Activated T-cell treated with anti-CD3 and anti-CD28 coated beads, Interleukin-2, amount 50 U/mL, for 1 hour (primary cell): ENCODE measurements at regions not wholly inside any gene's neighbourhood (a gene's known extent, or its start where the extent isn't known, plus 50 kb on each side); places are given as distances from the start of the nearest gene placed in this dataset.

Experiments
- DNase-seq: peaks from one replicate; pipeline ENCODE4 v3.0.0-alpha.2; 2020

DNA sequence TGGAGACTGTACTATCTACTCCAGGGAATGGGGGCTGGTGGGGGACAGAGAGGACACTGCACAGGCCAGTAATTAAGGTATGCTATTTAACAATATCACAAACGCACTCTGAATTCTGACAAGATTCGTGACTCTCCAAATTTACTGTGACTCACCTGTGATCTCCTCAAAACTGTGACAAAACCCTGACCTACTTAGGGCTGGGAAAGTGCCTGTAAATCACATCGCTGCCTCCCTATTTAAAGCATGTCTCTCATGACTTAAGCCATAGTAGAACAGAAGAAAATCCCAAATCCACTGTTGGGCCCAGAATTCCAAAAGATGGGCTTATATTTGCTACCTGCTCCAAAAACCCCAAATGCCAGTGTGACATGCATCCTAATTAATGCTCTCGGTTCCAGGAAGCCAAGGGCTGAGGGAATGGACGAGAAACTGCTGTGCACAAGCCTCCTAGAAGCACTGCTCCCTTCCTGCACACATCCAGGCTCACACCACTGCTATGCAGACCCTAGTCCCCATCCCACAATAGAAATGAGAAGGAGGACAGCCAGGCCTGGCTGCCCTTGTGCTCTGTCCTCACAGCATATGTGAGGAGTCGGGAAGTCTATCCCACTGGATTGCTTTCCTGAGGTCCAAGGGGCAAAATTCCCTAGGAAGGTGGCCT lies 187.7 kb upstream of the CHRNA7 start:
- no peak for DNase-seq

DNA sequence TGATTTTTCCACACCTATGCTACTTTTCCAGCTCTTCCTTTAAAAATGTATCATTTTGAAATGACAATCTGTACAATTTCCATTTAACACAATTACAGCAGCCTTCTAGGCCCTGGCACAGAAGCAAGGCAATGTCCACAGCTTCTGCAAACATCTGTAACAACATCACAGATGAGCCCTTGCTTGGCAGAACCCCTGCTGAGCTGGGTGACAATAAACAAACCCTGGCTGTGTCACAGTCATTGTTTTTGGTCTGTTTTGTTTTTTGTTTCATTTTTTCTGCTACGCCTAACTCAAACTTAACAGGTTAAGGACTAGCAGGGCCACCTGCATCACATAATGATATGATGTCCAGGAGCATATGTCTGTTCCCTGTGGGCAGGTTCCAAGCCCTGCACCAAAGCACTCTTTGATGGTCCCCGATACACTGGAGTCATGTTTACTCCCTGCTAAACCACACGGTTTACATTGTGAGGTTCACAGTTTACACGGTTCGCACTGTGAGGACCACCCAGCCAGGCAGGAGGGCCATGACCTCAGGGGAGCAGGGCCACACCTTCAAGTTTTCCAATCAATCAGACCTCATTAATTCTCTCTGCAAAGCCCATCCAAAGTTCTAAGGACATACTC lies 186.8 kb upstream of the CHRNA7 start:
- no peak for DNase-seq

DNA sequence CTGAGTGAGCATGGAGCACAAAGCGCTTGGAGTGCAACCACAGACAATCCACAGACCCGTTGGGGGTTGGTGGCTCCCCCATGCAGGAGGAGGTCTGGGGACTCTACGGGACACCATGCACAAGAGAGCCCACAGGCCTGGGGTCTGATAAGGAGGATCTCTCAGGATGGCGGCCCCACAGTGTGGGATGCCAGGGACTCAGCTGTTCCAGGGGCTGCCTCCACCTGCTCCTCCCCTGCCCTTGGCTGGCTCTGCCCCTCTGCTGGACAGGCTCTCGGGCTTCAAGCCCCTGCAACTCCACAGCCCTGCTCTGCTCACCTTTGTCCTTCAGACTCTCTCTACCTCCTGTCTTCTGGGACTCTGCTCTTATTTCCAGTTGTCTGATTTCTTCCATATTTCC lies 184.5 kb upstream of the CHRNA7 start:
- DNase-seq = no peak

DNA sequence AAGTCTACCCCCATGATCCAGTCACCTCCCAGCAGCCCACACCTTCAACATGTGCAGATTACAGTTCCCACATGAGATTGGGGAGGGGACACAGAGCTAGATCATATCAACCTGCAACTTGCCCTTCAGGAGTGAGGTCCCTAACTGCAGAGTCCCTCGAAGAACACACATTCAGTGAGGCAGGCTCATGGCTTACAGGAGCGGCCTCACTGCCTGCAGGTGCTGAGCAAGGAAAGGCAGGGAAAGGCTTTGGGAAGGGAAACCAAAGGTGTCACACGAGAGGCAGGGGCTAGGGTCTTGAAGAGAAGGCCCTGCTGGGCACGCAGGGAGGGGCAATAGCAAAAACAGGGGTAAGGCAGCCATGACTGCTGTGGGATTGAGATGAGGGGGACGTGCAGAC lies 182.4 kb upstream of the CHRNA7 start:
- no peak for DNase-seq

DNA sequence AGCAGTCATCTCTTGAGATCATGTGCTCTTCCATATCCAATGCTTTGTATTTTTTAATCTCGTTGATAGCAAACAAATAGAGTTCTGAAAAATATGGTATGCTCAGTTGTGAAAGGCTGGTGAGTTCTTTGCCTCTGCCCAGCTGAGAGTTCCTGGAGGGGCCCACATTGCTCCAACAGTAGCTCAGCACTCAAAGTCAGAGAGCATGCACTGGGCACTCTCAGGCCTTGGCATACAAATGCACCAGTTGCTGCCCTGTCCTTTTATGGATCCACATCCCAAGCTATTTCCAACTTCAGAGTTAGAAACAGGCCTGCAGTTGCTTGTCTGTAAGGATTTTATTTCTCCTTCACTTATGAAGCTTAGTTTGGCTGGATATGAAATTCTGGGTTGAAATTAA lies 181.7 kb upstream of the CHRNA7 start:
- no peak for DNase-seq

DNA sequence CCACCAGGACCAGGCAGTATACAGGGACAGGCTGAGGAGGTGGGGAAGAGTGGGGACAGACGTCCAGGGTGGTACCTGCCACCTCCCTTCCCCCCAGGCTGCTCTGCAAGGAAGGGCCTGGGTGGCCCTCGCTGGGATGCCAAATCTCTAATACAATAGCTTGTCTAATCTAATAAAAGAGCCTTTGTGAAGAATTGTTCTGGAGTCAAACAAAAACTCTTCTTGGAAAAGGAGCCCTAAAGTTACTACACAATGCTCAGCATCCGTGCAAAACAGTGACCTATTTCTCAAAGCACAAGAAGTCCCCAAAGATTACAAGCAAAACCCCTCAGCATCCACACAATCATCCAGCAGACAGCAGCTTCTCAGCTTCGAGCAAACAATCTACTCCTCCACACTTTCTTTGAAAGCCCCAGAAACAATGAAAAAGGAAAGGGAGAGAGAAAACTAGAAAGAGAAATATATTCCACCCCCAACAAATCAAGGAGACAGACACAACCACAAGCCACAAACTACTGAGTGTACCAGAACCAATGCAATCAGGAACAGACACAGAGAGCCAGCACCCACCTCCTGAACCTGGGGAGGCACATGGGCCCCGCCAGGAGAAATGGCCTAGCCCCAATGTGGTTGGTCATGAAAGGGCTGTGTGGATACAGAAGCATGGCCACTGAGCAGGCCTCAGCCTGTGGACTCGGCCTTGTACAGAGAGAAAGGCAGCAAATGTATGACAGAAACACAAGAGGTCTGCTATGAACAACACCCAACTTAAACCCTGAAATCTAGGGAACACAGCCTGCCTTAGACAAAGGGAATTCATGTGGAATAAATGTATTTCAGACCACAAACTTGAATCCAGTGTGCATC lies 177.1 kb upstream of the CHRNA7 start:
- DNase-seq = no peak

DNA sequence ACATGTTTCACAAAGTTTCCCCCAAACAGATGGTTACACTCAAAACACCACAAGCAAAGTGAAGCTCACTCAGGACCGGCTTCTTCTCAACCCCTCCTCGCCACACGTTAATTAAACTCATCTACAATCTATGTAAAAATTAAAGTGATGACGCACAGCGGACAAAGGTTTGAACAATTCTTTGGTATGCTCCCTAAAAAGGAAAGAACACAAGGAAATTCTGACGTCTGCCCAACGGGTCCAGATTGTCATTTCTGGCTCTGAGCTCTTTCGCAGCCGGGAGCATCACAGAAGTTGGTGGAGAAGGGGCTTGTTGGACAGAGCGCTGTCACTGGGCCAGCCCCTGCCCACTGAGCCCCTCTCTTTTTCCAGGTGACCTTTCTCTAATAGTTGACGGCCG lies 173.7 kb upstream of the CHRNA7 start:
- no peak for DNase-seq

DNA sequence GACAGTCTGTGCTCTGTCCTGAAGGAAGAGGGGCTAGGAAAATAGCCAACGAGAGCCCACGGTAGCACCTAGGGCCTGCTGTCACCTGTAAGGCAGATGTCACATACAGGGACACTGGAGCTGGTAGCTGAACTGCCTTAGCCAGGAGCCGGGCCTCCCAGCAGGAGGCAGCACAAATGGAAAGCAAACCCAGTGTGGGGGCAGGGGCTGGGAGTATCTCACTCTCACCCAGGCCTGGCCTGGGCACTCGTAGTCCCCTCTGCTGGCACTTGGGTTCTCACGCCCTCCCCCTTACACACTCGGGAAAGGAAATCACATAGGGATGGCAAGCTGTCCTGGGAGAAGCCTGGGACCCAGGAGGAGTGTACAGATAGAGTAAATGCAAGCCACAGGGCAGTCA lies 173.1 kb upstream of the CHRNA7 start:
- DNase-seq = no peak

DNA sequence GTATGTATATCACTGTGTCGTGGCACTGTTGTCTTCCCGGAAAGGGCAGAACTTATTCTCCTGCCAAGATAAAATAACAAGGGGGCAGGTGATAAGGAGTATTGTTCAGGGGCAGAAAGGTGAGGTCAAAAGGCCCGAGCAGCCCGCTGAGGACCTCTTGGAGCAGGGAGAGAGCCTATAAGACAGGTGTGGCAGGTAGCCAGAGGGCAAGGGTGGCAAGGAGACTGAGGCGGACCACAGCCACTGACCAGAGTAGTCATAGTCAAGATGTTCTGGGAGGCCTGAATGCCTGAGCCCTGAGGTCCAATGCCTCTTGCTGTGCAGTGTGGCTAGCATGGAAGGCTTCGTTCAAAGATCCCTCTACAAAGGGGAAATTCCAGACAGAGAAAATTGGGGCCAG lies 172.3 kb upstream of the CHRNA7 start:
- no peak for DNase-seq

DNA sequence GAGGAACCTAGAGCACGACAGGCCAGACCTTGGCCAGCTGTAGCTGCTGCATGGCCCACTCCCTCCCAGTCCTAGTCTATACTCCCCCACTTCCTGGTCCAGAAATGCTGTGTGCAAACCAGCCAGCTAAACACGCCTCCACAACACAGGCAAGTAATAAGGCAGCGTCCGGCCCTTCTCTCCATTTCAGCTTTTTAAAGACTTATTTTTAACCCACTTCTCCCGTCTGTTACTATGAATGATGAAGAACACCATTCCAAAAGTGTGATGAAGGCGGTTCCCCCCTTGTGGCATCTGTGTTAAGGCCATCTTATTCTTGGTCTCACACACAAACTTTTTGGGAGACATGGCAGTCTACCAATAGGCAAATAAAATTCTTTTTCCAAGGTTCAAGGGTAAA lies 164.1 kb upstream of the CHRNA7 start:
- no peak for DNase-seq

DNA sequence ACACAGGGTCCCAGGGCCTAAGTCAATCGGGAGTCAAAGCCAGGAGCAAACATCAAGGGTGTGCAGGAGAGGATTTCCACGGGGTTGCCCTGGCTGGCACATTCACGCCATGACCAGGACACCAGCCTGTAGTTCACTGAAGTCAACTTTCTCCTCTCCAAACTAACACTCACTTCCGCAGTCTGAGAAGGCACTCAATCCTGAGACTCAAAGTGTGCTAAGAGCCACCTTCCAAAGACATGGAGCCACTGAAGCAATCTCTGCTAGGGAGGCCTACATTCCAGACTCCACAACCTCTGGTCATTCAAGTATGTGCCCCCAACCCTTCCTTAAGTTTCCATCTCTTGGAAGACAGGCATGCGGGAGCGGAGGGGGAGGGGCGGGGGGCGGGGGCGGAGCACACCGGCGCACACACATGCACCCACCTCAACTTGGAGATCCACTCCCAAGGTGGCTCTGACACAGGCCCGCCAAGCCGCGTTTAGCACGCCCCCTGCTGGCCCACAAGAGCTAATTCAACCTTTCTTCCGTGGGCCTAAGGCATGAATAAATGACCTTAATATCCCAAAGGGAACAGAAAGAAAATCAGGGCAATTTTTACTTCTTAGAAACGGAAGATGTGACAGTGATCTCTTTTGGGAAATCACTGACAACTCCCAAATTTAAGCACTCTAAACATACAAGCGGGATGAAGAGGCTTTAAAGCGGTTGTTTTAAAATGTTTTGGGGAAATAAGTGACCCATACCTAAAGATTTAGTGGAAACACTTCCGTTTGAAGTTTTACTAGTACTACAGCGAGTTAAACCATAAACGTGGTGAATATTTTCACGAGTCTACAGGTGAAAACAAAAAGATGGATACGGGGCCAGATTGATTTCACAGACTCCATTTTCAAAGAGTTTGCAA lies 162.5 kb upstream of the CHRNA7 start:
- DNase-seq = peak; percentile 61

DNA sequence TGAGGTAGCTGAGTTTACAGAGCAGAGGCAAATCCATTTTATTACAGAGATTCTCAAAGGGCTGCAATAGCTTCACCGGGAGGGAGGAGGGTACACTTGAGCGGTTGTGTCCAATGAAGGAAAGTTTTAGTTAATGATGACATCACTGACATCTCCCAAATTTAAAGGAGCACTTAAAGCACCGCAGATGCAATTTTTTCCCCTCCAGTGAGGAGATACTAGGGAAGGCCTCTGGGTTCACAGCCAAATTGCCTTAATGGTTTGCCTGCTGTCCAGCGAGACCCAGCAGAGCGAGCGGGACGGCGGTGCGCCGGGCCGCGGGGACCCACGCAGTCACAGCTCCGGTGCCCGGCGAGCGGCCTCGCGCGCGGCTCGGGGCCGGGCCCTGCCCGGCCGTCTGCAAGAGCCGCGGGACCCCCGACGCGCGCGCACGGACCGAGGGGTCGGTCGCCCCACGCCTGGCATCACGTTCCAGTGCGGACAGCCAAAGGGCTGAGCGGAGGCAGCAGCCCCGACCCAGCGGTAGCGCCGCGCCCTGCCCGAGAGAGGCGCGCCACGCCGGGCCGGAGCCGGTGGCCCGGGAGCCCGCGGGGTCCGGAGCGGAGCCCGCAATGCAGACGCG lies 160.5 kb upstream of the CHRNA7 start:
- DNase-seq = no peak

DNA sequence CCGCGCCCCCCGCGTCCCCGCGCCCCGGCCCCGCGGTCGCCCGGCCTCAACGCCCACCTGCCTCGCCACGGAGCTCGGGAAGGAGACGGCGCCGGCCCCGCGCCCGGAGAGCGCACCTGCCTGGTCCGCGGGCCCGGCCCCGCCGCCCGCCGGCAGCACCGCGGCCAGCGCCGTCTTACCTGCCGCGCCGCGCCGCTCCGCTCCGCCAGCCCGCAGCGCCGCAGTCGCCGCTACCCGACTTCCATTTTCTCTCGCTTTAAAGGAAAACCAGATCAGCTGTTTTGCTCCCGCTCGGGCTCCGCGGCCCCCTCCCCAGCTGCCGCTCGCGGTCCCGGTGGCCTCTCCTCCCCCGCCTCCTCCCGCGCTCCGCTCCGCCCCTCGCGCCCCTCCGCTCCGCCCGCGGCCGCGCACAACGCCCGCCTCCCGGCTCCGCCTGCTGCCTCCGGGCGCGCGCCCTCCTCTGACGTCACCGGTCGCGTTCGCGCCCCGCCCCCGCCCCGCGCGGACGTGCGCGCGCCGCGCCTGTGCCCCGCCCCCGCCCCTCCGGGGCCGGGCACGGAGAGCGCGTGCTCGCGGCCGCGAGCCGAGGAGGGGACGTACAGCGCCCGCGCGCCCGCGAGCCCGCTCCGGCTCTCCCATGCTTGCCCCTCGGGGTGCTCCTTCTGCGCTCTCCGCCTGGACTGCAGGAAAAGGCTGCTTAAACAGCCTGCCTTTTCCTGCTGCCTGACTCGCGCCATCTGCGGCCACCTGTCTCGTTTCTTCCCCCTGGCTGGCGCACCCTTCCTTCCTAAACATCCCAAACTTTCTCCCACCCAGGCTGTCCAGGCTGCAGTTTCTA lies 159.8 kb upstream of the CHRNA7 start, which contains the start of gene OTUD7A:
OTUD7A (minus strand) TSS at position 346 of the 838 bp plus-strand sequence.
- peak; percentile 90 for DNase-seq

DNA sequence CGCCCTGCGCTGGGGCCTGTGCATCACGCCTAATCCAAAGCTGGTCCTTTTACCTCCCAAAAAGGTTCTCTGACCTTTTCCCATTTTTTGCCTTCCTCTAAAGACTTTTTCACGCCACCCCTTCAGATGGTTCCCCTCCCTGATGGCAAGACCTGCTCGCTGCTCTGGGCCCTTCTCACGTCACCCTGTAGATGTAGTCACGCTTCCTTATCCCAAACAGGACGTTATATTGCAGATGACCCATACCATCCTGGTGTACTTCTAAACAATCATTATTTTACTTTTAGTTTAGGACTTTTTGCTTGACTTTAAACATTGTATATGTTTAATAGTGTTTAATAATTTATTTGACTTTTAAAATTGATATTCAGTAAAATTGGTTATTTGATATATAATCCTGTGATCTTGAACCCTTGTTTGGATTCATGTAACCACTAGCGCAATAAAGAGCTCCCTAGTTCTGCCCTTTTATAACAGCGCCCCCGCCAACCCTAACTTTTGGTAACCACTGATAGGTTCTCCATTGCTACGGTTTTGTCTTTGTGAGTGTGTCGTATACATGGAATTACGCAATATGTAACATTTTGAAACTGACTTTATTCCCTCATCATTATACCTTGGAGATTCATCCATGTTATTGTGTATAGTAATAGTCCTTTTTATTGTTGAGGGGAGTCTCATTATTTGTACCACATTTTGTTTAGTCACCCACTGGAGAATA lies 159.0 kb upstream of the CHRNA7 start:
- DNase-seq = no peak

DNA sequence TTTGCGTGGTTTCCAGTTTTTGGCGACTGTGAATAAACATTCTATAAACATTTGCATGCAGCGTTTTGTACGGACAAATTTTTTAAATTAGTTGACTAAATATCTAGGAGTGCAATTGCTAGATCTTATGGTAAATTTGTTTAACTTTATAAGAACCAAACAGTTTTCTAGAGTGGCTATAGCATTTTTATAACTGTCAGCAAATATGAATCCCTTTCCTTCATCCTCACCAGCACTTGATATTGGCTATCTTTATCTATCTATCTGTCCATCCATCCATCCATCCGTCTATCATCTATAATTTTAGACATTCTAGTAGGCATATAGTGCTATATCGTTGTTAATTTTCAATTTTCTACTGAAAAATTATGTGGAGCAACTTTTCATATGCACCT lies 158.4 kb upstream of the CHRNA7 start:
- no peak for DNase-seq

DNA sequence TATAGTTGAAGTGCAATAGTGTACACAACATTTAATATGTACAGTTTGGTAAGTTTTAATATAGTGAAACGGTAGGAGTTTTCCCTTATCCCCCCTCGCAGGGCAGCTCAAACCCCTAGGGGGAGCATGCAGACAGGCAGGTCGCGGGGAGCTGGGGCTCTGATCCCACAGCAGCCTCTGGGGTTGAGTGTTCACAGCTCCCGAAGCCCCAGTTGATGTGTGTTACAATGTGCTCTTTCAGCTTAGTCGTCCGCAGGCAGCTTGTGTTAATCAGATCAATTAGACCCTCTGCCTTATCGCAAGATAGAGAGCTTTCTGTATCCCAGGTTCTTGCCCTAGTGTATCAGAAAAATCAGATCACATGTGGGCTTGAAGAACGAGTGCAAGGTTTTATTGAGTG lies 143.1 kb upstream of the CHRNA7 start:
- DNase-seq = no peak

DNA sequence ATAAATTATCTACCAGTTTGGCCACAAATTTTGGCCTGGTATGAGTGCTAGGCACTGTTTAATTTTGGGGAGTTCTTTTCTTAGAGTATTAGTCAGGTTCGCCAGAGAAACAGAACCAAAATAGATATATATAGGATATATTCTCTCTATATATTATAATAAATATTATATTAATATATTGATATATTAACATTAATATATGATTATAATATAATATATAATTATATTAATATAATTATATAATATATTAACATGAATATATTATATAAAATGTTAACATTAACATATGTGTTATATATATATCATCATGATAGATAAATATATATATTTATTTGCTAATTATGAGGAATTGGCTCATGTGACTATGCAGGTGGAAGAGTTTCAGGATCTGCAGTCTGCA lies 137.8 kb upstream of the CHRNA7 start:
- DNase-seq = no peak

DNA sequence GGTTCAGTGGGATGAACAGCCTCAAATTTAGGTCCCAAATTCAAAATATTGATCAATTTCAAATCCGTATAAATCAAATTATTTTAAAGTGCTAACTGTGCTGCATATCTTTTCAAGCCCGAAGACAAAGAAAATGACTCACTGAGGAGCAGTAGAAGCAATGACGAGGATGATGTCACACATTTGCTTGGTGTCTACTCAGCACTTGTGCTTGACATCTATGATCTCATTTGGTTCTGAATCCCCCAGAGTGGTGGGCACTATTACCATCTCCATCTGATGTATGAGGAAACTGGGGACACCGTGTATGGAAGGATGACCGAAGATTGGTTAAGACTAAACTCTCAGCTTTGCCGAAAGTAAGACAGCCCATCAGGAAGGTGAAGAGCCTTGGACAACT lies 136.5 kb upstream of the CHRNA7 start:
- DNase-seq = no peak

DNA sequence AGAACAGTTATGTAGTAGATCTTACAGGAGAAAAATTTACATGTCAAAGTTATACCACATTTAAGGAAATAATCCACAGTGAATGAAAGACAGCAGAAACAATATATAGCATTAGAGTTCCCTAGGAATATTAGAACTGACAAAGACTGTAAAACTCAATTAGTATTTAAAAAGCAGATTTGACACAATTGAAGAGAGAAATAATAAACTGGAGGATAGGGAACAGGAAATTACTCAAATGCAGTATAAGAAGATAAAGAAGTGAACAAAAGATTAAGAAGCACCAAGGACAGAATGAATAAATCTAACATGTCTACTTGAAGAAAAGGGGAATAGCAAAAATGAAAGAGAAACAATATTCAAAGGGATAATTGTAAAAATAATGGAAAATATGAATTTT lies 132.6 kb upstream of the CHRNA7 start:
- DNase-seq = no peak

DNA sequence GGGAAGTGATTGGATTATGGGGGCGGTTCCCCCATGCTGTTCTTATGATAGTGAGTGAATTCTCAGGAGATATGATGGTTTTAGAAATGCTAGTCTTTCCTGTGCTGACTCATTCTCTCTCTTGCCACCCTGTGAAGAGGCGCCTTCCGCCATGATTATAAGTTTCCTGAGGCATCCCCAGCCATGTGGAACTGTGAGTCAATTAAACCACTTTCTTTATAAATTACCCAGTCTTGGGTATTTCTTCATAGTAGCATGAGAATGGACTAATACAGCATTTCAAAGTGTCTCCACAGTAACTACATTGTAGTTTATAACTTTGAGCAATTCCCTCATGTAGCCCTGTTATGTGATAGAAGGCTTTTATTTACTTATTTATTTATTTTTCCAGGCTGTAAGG lies 128.8 kb upstream of the CHRNA7 start:
- no peak for DNase-seq

DNA sequence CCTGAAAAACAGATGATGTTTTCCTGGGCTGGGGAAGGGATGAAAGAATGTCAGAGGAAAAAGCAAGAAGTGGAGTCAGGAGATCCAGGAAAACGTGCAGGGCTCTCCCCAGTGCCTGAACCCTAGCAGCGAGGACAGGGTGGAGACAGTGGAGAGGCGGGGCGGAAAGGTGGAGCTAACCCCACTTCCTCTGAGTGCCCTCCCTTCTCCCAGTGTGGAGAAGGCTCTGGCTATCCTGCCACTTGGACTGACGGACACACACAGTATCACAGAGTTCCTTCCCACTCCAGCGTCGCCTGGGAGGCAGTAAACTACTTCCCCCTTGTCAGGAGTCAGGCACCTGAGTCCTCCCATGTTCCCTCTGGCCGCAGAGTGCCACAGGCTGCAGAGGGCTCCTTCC lies 125.3 kb upstream of the CHRNA7 start:
- DNase-seq = no peak
